Left cardiac atrium (tissue), 4 donors: ENCODE measurements at regions not wholly inside any gene's neighbourhood (a gene's known extent, or its start where the extent isn't known, plus 50 kb on each side); places are given as distances from the start of the nearest gene placed in this dataset.

Source experiments
- ATAC-seq, 2 donors: fragments of 200-7000 bp; cut with Tn5 transposase; one replicate each; pipeline ENCODE4 v1.9.1; 2020; ENCODE audit warnings: mild to moderate bottlenecking in 2 of 2, moderate library complexity in 2 of 2
- DNase-seq: peaks from one replicate; pipeline ENCODE4 v3.0.0-alpha.2; 2020
- intact Hi-C, 2 donors: fragments of 100-400 bp; cut with DNase I; formaldehyde crosslinking; loops; one replicate each; pipeline versions ENCODE4 v1.14.1 to v1.15.1; 2022 to 2023
- donor health status: DM: no; HTN: yes; CAD: no.
- donor health status: DM: no; HTN: yes; CAD: no; lungs with severe emphysema.
- donor health status: DM: yes; HTN: yes; CAD: no.
- donor health status: Dilated cardiomyopathy.

DNA sequence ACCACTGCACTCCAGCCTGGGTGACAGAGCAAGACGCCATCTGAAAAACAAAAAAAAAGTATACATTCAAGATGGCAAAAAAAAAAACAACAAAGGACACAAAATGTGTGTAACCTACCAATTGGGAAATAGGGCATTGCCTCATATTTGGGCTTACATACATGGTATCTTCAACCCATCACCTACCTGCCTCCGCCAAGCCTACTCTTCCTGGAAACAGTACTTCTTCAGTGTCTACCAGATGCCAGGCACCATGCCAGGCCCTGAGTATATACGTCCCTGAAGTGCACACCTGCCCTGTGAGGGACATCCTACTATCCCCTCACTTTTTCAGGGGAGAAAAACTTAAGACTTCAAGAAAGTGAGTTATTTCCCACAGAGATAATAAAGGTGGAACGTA, 160.2 kb downstream of the TOMM20 start:
- ATAC-seq (no peak), DNase-seq (no peak)
- intact Hi-C loops, result no loop called here

DNA sequence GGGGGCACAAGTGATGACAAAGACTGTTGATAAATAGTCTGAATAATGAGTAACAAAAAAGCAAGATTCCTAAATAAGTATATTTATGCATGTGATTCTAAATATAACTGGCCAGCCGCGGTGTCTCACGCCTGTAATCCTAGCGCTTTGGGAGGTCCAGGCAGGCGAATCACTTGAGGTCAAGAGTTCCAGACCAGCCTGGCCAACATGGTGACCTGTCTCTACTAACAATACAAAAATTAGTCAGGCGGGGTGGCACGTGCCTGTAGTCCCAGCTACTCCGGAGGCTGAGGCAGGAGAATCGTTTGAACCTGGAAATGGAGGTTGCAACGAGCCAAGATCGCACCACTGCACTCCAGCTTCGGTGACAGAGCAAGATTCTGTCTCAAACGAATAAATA, 161.5 kb downstream of the TOMM20 start:
- ATAC-seq, result no peak
- intact Hi-C loops, result no loop called here
- DNase-seq, result no peak

GRCh38 chr1:234965111-234965510, 163.5 kb downstream of the TOMM20 start:
- ATAC-seq, result no peak
- intact Hi-C loops, result no loop called here
- no peak for DNase-seq

DNA sequence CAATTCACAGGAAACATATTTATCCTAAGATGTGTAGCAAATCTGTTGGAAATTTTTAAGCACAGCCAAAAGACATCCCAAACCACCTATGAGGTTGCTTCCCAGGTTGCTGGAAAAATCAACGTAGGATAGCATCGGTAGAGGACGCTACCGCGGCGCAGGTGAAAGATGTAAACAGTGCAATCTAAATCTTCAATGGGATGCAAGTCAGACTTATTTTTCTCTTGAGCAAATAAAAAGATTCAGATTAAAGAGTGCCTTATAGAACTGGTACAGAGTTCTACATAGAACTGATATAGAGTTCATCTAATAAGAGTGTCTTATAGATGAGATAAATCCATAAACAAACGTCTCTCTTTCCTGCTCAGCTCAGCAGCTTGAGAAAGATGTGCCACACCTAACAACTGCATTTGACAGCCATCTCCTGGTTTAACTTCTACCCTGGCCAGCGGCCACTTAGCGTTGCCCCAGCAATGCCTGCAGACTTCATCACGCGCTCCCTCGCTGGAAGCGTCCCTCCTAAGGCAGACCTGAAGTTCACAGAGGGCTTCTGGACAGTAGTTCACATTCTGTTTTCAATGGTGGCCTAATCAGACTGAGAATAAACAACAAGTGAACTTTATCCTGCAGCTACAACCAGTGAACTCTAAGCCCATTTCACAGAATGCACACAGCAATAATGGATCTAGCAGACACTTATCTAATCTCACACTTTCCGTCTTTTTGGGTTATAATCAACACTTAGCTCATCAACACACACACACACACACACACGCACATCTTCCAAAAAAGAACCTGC, 164.5 kb downstream of the TOMM20 start:
- peak; percentile 68 for DNase-seq
- intact Hi-C loops, result loop anchor here in 1 of 2 donors (5.0 kb wide), 1 partner anchor 37 kb away; no protein-coding TSS in a partner anchor
- peak; percentile 41 to 45 for ATAC-seq

- intact Hi-C loops, result loop anchor here in 1 of 2 donors (5.0 kb wide), 1 partner anchor 36 kb away; no protein-coding TSS in a partner anchor
- DNase-seq (peak; percentile 88), ATAC-seq (peak; percentile 72 to 74)
These were observed 165.3 kb downstream of the TOMM20 start for GRCh38 chr1:234963180-234963903.

- DNase-seq, result no peak
- peak; percentile 68 to 71 for ATAC-seq
- intact Hi-C loops, result loop anchor here in 1 of 2 donors (5.0 kb wide), 1 partner anchor 35 kb away; no protein-coding TSS in a partner anchor
These were observed 166.2 kb downstream of the TOMM20 start for GRCh38 chr1:234962340-234962989.

GRCh38 chr1:234961456-234962339, 166.9 kb downstream of the TOMM20 start:
- ATAC-seq (peak; percentile 33 to 52), DNase-seq (no peak)
- intact Hi-C loops, result loop anchor here in 1 of 2 donors (5.0 kb wide), 1 partner anchor 34 kb away; no protein-coding TSS in a partner anchor

GRCh38 chr1:234960722-234961455, 167.7 kb downstream of the TOMM20 start:
- peak; percentile 7 to 10 for ATAC-seq

GRCh38 chr1:234958706-234959657, 169.7 kb downstream of the TOMM20 start:
- no peak for ATAC-seq
- intact Hi-C loops, result no loop called here
- no peak for DNase-seq

More at GRCh38 chr1:234960722-234961455, 167.7 kb downstream of the TOMM20 start:
- DNase-seq, result peak; percentile 61
- intact Hi-C loops, result loop anchor here in 1 of 2 donors (5.0 kb wide), 1 partner anchor 34 kb away; no protein-coding TSS in a partner anchor

GRCh38 chr1:234958066-234958705, 170.5 kb downstream of the TOMM20 start:
- no peak for ATAC-seq
- no peak for DNase-seq
- intact Hi-C loops, result no loop called here

GRCh38 chr1:234957330-234958065, 171.1 kb downstream of the TOMM20 start:
- DNase-seq (no peak), ATAC-seq (peak in 1 of 2 donors; percentile 11)
- intact Hi-C loops, result no loop called here

- intact Hi-C loops, result no loop called here
- ATAC-seq (no peak), DNase-seq (no peak)
These were observed 171.8 kb downstream of the TOMM20 start for GRCh38 chr1:234956821-234957329.

DNA sequence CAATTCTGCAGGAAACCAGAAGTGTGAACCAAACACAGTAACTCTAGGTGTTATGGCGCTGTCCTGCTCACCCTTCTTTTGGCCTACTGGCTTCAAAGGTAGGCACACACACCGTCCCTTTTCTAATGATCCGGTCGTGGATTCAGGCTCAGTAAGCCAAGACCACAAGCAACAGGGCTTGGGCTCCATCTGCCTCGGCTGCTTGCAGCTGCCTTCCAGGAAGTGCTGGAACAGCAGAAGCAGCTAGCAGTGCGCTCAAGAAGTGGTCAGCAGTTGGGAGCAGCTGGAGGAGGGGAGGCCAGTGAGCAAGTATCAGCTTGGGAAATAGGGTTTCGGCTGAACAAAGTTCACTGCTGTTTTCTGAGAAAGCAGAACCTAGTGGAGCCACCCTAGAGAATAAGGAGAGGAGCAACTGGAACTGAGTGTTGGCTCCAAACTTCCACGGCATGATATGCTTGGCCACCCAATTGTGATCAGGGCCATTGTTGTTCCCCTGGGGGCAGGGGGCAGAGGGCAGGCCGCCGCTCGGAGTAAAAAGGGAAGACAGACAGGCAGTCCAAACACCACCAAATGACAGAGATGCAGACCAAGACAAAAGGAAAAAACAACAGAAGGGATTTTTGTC, 173.4 kb downstream of the TOMM20 start:
- peak; percentile 76 for DNase-seq
- intact Hi-C loops, result no loop called here
- peak; percentile 88 to 94 for ATAC-seq

DNA sequence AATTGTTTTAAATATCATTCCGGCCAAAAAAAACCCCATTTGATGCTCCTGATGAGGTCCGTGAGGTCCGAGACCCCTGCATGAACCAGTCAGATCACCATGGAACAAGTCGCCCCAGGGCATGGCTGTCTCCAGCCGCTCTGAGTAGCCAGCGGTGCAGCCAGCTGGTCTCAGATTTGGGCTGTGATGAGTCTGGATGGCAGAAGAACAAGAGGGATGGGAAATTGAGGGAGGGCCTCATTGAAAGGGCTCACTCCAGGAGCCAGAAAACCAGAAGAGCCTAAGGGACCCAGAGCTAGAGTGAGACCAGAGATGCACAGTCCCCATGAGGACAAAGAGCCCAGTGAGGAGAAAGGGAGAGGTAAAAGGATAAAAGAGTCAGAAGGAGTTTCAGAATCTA, 174.0 kb downstream of the TOMM20 start:
- ATAC-seq (no peak), DNase-seq (no peak)
- intact Hi-C loops, result no loop called here
